LHCN-M2 (cell line): ENCODE measurements at regions not wholly inside any gene's neighbourhood (a gene's known extent, or its start where the extent isn't known, plus 50 kb on each side); places are given as distances from the start of the nearest gene placed in this dataset.
A peak's percentile ranks its signal among the peaks of the same experiment; 100 is the strongest.

ENCODE experiments used
- DNase-seq: peaks from one replicate; pipeline ENCODE4 v3.0.0-alpha.2; 2012; ENCODE audit warnings: low read depth

DNA sequence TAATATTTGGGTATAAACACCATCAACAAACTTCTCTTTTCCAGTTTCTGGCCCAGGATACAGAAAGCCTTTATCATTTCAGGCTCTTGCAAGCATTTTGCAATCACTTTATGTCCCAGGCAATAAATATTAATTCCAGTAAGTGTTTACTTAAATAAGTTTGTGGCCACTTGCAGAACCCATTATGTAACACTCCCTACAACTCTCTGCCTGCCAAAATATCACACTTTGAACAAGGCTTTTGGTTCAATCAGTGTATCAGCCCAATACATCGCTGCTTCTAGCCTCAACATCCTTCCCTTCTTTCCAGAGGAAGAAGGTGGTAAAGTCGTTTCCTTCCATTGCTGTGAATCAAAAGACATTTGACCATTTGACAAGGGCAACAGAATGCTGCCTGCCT is 203.0 kb upstream of the USP25 start:
- no peak for DNase-seq

DNA sequence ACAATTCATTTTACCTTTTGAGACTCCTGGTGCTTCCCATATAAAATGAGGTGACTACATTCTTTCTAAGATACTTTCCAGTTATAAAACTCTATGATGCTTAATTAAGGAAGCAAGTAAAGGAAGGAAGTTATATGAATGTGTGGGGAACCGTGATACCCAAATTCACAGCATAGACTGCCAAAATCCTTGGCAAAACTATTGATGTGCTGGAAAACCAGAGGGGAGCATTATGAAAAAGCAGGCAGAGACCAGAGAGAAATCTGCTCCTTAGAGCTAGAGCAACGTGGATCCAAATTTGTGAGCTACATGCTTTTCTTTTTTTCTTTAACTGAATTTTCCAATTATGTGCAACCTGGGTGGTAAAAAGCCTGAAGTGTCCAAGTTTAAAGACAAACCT is 201.4 kb upstream of the USP25 start:
- no peak for DNase-seq

DNA sequence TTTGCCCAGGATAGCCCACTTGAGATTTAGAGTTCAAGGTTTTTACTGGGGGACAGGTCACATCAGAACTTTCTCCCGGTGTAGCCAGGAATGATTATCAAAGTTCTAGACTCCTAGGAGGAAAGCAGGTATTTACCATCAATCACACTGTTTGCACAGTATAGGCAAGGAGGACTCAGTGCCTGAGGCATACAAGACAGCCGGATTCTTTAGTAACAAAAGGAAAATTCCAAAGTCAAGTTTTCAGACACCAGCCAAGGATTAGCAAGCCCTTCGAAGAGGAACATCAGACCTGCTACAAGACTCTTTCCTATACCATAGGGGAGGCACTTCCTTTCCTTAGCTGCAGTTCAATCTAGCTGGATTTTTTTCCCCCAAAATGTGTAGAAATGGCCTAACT is 197.8 kb upstream of the USP25 start:
- no peak for DNase-seq

DNA sequence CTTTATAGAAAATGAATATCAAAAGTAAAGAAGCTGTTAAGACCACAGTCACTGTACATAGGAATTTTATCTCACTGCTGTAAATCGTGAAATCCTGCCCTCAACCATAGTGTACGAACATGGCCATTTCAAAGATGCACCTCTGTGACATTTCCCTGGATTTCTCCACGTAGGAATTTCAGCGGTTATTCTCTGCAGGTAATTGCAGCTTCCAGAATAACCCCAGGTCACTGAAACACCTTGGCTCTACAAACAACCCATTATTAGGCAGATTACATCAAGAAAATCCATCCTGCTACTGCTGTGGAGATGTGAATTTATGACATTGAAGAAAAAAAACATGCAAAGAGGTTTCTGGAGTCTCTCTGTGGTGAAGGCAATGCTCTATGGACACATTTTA is 196.2 kb upstream of the USP25 start:
- DNase-seq, result no peak

DNA sequence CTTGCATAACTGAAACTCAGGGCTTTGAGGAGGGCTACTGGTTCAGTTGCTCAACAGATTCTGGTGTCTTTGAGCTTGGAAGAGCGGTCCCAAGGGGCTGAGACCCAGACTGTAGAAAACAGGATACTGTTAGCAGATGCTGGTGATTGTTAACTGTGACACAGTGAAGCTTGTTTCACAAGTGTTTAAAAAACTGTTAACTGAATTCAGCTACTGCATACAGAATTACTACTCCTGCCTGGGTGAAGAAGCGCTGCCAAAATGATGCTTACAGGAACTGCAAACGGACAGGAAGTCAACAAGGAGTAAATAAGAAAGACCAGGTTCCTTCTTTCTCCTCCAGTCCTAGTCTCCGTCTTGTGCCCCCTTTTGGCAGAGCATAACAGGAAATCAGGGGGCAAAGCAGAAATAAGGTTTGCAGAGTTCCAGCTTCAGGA is 195.3 kb upstream of the USP25 start:
- DNase-seq, result no peak

DNA sequence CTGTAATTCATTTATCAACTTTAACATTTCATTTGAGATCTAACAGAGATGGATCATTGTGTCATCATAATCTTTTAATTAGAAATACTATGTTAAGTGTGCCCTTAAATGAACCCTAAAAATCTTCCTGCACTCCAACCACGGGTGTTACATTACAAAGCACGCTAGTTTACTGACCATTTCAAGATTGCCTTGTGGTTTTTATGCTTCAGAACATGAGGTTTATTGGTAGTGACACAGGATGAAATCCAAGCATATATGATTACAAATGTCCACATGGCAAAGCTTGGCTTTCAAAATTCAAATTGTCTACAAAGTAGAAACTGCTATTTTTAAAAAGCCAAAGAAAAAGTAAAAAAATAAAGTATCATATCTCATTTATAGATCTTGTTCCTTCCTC is 190.4 kb upstream of the USP25 start:
- DNase-seq, result peak; percentile 47

DNA sequence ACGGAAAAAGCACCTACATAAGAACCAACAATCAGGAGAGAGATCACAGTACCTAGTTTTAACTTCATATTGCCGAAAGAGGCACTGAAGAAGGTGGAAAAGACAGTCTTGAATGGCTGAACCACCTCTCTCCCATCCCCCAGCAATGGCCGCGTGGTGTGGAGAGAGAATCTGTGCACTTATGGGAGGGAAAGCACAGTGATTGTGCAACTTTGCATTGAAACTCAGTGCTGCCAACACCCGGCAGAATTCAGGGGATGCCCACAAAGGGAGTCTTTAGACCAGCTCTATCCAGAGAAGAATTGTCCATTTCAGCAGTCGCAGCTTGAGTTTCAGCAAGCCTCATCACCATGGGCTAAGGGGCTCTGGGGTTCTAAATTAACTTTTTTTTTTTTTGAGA is 186.3 kb upstream of the USP25 start:
- no peak for DNase-seq

DNA sequence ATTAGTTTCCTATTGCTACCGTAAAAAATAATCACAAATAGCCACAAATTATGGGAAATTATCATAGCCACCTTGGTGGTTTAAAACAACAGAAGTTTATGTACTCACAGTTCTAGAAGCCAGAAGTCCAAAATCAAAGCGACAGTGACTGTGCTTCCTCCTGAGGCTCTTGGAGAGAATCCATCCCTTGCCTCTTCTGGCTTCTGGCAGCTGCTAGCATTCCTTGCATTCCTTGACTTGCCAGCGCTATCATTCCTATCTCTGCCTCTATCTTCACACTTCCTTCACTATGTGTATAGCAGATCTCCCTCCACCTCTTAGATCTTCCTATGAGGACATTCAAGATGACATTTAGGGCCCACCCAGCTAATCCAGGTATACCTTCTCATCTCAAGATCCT is 180.1 kb upstream of the USP25 start:
- peak; percentile 55 for DNase-seq

DNA sequence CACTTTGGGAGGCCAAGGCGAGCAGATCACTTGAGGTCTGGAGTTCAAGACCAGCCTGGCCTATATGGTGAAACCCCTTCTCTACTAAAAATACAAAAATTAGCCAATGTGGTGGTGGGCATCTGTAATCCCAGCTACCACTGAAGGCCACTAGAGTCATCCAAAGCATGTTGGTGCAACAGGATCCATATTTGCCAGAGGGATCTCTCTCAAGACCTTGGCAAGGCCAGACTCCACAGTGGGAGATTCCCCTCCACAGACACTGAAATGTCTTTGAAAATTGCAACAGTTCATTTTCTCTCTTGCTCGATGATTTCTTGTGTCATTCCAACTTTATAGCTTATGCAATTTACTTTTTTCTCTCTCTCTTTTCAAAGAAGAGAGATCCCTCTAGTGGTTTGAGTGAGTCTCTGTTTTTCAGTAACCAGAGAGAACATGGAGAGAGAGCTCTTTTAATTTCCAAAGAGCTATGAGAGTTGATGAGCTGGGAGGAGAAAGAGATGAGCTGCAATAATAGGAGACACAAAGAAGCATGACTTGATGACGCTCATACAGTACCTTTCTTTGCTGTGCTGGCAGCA is 176.8 kb upstream of the USP25 start:
- peak; percentile 50 for DNase-seq

DNA sequence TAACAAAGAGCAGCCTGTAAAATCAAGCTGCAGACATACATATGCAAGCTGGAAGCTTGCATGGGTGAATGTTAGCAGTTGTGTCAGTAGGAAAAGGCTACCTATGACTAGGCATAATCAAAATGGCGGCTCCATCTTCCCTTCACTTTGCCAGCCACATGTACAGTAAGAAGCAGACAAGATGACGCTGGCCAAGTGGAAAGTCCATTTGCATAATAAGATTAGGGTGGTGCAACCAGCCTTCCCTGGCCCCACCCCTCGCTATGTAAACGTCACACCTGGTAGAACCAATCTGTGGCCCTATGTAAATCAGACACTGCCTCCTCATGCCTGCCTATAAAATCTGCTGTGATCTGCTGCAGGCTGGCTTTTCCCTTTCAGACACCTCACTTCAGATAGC is 171.9 kb upstream of the USP25 start:
- DNase-seq, result no peak

DNA sequence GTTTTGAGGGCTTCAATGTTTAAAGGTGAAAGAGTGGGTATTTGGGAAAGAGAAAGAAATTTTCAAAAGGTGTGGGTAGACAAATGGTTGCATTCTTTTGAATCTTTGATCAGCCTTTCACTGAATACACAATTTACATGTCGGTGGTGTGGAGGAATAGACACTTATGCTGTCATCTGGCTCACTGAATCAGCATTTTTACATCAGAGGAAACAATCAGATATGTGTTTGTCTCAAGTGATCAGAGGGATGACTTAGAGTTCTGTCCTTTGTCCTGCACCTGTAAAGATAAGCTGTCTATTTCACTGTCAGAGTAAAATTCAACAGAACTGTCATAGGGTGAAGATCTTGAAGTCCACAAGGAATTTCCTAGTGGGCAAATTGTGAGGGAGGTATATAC is 170.9 kb upstream of the USP25 start:
- no peak for DNase-seq

DNA sequence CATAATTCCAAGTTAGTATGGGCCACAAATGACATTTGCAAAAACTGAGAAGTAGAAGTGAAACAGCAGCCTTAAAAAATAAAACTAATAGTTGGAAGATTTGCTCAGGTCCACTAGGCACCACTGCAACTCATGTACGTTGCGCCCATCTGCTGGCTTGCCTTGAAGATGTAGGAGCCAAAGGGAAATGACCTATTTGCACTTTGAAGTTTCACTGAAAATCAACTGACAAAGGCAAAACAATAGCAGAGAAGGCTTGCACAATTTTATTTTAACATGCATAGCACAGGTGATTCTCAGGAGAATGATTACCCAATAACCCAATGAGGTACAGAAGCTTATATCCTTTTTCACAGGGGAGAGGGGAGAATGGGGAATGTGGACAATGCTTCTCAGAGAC is 170.1 kb upstream of the USP25 start:
- no peak for DNase-seq

DNA sequence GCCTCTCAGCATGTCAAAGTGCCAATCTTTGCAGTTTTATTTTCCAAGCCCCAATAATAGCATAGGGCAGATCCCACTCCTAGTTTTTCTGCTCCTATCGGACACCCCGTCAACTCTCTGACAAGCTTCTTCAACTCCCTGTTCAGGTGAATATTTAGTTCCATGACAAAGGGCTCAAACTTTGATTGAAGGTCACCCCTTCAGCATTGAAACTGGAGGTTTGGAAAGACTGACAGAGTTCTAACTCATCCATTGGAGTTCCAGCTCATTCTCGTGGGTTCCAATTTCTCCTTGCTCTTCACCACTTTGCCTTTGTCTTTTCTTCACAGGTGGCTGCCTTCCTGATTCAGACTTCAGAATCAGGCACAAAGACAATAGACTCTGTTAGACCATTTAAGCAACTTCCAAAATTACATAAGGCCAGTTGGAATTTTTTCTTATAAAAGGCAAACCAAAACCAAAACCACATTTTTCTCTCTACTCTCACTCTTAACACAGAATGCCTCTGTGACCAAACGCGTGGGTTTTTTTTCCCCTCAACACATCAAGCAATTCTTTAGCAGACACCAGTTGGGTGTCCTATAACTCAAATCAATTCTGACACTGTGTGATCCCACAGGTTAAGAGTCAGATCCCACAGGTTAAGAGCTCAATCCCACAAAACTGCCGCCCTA is 169.3 kb upstream of the USP25 start:
- DNase-seq, result peak; percentile 7

DNA sequence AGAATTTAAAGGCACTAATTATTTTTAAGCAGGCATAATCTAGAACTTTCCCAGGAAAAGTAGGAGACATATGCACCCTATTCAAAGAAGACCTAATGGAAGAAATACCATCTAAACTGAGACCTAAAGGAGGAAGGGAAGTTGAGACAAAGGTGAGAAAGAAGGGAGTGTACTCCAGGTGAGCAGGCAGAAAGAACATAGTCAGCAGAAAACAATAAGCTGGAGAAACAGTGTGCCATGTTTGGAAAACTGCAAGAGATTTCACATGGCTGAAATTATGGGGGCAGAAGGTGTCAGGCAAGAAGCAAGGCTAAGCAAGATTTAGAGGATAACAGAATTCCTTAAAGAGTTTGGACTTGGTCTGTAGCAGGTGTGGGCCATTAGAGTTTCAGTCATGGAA is 167.0 kb upstream of the USP25 start:
- no peak for DNase-seq

DNA sequence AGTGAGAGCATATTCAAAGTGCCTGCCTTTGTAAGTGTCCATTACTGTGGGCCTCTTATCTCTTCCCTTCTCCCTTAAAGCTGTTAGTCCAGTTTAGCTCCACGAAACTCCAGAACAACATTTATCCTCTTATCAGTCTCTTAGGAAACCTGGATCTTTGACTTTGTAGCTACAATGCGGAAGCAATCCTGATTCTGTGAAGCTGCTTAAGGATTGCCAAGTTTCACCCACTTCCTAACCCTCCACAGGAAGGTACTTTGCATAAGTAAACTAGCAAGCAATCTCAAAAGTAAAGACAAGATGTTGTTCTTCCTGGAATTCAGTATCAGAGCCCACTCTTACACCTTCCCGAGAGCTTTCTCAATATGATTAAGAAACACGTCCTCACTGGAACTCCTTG is 164.9 kb upstream of the USP25 start:
- DNase-seq, result no peak

DNA sequence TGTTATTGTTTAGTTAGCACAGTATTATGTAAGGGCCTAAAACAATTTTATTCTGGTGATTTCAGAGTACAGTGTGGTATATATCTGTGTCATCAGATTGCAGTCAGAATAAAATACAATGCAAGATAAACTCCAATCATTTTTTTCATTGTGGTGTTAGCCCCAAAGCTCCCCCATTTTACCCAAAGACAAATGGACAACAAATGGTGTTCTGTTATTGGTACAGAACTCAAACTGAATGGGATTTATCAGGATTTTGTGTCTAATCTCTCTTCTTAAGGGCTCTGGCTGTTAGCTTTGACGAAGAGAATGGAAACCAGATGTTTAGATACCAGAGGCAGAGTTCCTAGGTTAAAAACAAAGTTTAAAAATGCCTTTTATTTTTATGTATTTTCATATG is 163.1 kb upstream of the USP25 start:
- no peak for DNase-seq

DNA sequence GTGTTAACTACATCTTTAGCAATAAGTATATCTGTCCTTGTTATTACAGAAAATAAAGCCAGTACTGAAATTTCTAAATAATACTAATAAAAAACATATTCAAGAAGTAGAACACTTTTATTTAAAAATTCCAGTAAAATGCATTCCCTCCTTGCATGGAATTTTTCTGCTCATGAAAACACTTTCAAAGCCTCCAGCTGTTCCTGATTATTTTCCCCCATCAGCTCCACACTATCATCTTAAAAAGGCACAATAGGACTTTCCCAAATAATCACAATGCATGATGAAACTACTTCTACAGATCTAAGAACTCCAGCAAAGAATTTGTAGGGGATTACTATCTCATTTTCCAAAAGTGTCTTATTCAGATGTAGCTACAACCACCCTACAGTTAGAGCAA is 162.6 kb upstream of the USP25 start:
- no peak for DNase-seq

DNA sequence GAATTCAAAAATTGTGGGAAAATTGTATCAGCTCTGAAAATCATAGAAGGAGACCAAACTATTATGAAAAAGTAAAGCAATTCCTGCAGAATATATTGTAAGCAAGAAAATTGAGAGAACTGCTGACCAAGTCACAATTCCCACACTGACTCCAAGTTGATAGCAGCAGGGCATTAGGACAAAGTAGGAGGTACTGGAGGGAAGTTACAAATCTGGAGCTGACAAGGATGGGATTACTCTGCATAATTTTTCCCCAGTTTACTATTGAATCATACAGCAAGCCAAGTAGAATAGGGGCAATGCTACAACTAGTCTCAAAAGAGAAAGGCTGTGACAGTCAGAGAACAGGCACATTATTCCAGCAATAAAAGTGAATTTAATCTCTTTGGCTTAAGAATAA is 161.3 kb upstream of the USP25 start:
- no peak for DNase-seq

DNA sequence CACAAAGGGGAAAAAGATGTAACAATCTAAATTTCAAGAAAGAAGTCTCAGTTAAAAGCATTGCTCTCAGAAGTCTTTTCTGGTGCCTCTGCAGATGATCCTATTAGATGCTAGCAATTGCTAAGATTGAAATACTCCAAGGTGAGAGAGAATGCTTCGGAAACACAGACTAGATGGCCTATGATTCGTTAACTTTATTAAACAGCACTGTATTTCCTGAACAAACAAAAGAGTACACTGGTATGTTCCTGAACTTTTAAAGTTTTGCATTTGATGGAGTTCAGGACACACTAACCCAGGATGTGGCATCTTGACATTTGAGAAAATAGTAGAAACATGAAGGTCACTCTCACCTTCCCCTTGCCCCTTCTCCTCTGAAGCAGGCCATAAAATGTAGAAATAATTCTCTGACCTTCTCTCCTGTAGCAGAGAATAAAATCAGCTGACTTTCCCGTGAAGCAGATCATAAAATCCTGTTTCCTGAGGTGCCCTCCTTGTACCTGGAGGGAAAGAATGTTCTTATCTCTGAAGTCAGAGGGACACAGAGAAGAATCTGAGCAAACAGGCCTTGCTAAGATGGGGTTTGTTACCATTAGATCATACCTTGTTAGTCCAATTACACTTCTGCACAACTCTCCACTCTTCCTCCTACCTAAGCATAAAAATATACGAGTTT is 142.9 kb upstream of the USP25 start:
- DNase-seq, result no peak

DNA sequence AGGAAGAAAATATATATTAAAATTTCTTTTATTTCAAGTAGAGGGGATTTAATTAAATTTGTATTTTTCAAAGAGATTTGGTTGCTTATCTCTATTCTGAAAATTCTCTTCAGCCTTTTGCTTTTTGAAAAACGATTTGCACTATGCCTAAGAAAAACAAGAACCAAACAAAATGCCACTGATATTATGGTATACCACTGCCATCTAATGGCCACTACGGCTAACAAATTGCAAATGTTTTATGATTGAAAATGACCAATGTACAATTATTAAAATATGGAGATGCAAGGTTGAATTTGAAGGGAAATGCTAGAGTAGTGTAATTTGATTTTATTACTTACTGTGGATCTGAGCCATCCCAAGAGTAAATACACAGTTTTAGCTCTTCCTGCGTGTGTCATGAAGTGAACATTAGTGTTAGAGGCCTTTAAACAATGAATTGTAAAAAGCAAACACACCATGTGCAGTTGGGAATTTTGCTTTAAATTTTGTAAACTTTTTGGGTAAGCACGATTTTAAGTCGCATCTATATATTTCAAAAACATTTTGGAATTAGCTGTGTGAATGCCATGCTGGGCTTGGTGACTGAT is 137.4 kb upstream of the USP25 start:
- DNase-seq, result peak; percentile 53

DNA sequence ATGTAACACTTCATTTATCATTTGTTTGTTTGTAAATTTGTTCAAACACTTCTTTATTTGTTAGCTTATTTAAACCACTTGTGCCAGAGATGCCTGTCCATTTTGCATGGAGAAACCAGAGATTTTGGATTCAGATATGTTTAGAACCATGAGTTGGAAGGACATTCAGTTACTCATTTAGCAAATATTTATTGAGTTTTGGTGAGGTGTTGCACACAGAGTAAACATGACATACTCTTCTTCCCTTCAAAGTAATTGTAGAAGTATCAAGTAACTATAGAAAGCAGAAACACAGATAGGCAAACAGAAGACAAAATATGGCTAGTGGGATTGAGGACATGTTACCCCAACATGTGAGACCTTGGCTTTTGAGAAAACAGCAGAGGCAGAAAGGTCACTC is 136.8 kb upstream of the USP25 start:
- DNase-seq, result no peak

DNA sequence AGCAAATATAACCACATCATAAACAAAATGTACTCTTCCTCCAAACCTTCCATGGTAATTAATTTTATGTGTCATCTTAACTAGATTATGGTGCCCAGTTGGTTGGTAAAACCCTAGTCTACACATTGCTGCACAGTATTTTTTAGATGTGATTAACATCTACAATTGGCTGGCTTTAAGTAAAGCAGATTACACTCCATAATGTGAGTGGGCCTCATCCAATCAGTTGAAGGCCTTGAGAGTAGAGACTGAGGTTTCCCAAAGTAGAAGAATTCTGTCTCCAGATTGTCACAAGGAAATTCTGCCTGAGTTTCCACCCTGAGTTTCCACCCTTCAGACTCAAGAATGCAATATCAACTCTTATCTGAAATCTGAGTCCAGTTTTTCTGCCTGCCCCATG is 128.4 kb upstream of the USP25 start:
- DNase-seq, result no peak

DNA sequence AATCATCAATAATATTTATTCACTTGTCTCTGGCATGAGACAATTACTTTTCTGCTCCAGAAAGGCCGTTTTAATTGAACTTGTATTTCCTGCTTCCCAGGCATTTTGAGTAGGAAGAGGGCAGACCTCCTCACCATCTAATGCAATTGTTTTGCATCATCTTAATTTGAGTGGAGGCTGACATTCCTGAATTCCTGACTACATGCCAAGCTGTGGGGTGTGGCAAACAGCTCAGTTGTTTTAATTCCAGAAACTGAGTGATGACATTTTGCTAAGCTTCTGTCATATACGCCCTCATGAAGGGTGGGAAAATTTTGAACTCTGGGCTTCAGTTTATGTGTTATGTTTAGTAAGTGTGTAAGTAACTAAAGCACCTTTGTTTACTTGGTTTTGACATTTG is 125.4 kb upstream of the USP25 start:
- DNase-seq, result peak; percentile 74
